ENCODE measurements at regions not wholly inside any gene's neighbourhood (a gene's known extent, or its start where the extent isn't known, plus 50 kb on each side); places are given as distances from the start of the nearest gene placed in this dataset.

DNA sequence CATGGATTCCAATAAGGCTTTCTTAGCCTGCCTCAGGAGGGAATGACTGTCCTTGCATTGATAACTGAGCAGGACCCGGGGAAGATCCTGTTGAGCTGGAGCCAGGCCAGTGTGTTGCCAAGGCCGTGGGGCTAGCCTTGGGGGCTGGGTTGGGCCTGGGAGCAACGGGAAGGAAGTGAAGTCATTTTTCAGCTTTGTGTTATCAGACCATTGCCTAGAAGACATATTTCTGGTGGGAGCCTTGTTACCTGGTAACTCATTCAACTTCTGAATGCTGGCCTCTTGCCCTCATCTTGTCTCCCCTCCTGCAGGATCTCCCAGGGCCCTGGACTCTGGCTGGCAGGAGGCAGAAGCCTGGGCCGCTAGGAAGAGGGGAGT lies 92.7 kb upstream of the MGAT5 start:
- H3K9me3 ChIP-seq (ENCODE audit: control insufficient read depth in 3 of 3, low read length in 3 of 3): no peaks in the 10 kb centered on the region
- H3K27me3 ChIP-seq (ENCODE audit: control insufficient read depth in 3 of 3, insufficient read depth in 3 of 3, low read length in 3 of 3): peaks cover 0 to 12% (median 4%) of the 10 kb centered on the region in 3 donors
- peaks cover 10 to 12% (median 12%) of the 10 kb centered on the region in 3 donors for H3K4me1 ChIP-seq (ENCODE audit: control insufficient read depth in 3 of 3, insufficient read depth in 3 of 3, low read length in 3 of 3)
- no peak overlapping the region for H3K9ac ChIP-seq (ENCODE audit: low read depth in 1 of 3, low read length in 3 of 3)
- no peak overlapping the region for H3K27ac ChIP-seq (ENCODE audit: low read depth, low read length)
- H3K4me3 ChIP-seq (ENCODE audit: low read length in 3 of 3): no peak overlapping the region
- no peaks in the 10 kb centered on the region for H3K36me3 ChIP-seq (ENCODE audit: control insufficient read depth in 3 of 3, insufficient read depth in 3 of 3, low read length in 3 of 3)

DNA sequence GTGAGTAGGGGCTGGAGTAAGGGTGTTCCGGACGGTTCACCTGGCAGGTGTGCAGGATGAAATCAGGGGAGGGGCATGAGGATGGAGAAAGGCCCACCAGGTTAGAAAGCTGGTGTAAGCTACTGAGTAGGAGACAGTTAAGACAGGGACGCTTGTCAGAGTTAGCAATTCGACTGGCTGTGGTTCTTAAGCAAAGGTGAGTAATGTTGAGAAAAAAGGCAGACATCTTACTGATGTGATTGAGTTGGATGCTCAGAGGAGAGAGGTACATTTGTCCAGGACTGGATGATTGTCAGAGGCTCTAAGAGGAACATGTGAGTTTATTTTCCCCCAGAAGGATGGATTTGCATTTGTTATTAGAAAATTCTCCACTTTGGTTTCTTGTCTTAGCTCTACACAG lies 90.5 kb upstream of the MGAT5 start:
- H3K27ac ChIP-seq (ENCODE audit: low read depth, low read length): no peak overlapping the region
- H3K9me3 ChIP-seq (ENCODE audit: control insufficient read depth in 3 of 3, low read length in 3 of 3): no peaks in the 10 kb centered on the region
- peaks cover 10 to 12% (median 11%) of the 10 kb centered on the region in 3 donors for H3K4me1 ChIP-seq (ENCODE audit: control insufficient read depth in 3 of 3, insufficient read depth in 3 of 3, low read length in 3 of 3)
- no peak overlapping the region for H3K9ac ChIP-seq (ENCODE audit: low read depth in 1 of 3, low read length in 3 of 3)
- no peak overlapping the region for H3K4me3 ChIP-seq (ENCODE audit: low read length in 3 of 3)
- H3K27me3 ChIP-seq (ENCODE audit: control insufficient read depth in 3 of 3, insufficient read depth in 3 of 3, low read length in 3 of 3): peaks cover 0 to 6% (median 4%) of the 10 kb centered on the region in 3 donors
- H3K36me3 ChIP-seq (ENCODE audit: control insufficient read depth in 3 of 3, insufficient read depth in 3 of 3, low read length in 3 of 3): no peaks in the 10 kb centered on the region

DNA sequence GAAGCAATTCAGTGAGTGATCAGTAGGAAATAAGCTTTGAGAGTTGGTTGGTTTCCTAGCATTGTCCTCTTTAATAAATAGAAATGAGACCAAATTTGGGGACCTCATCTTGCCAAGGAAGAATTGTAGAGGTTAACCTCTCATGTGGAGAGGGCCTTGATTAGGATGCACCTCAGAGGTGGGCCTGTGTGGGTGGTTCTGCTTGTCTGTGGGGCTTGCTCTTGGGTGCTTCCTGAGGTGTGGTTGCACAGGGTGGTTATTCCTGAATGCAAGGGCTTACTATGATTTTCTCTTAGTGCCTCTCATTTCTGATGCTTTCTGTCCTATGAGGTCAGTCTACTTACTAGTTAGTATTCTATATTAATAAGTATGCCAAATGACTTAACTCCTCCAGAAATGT lies 89.6 kb upstream of the MGAT5 start:
- H3K4me3 ChIP-seq (ENCODE audit: low read length in 3 of 3): no peak overlapping the region
- no peaks in the 10 kb centered on the region for H3K36me3 ChIP-seq (ENCODE audit: control insufficient read depth in 3 of 3, insufficient read depth in 3 of 3, low read length in 3 of 3)
- peaks cover 10 to 12% (median 11%) of the 10 kb centered on the region in 3 donors for H3K4me1 ChIP-seq (ENCODE audit: control insufficient read depth in 3 of 3, insufficient read depth in 3 of 3, low read length in 3 of 3)
- H3K9ac ChIP-seq (ENCODE audit: low read depth in 1 of 3, low read length in 3 of 3): no peak overlapping the region
- no peak overlapping the region for H3K27ac ChIP-seq (ENCODE audit: low read depth, low read length)
- H3K27me3 ChIP-seq (ENCODE audit: control insufficient read depth in 3 of 3, insufficient read depth in 3 of 3, low read length in 3 of 3): peaks cover 0 to 6% (median 4%) of the 10 kb centered on the region in 3 donors
- no peaks in the 10 kb centered on the region for H3K9me3 ChIP-seq (ENCODE audit: control insufficient read depth in 3 of 3, low read length in 3 of 3)

DNA sequence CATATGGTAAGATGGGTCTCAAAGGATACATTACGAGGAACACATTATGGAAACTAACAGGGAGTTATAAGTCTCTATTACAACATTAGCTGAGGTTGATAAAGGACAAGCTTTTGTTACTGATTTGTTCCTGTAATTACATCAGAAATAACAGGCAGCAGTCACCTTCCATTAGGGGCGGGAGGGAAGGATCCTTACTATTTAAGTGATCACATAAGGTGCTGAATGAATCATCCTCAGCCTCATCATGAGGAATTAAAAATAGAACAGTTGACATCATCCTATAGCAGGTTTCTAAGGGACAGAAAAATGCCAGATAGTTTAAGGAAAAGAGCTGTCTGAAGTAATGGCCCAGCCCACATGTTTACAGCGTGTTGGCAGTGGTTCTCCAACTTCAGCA lies 86.9 kb upstream of the MGAT5 start:
- Histone ChIP-seq H3K4me3 (ENCODE audit: low read length in 3 of 3) (no peak overlapping the region), H3K27ac (ENCODE audit: low read depth, low read length) (no peak overlapping the region), H3K4me1 (ENCODE audit: control insufficient read depth in 3 of 3, insufficient read depth in 3 of 3, low read length in 3 of 3) (no peaks in the 10 kb centered on the region), H3K27me3 (ENCODE audit: control insufficient read depth in 3 of 3, insufficient read depth in 3 of 3, low read length in 3 of 3) (no peaks in the 10 kb centered on the region), H3K36me3 (ENCODE audit: control insufficient read depth in 3 of 3, insufficient read depth in 3 of 3, low read length in 3 of 3) (no peaks in the 10 kb centered on the region), H3K9ac (ENCODE audit: low read depth in 1 of 3, low read length in 3 of 3) (no peak overlapping the region), H3K9me3 (ENCODE audit: control insufficient read depth in 3 of 3, low read length in 3 of 3) (no peaks in the 10 kb centered on the region)

DNA sequence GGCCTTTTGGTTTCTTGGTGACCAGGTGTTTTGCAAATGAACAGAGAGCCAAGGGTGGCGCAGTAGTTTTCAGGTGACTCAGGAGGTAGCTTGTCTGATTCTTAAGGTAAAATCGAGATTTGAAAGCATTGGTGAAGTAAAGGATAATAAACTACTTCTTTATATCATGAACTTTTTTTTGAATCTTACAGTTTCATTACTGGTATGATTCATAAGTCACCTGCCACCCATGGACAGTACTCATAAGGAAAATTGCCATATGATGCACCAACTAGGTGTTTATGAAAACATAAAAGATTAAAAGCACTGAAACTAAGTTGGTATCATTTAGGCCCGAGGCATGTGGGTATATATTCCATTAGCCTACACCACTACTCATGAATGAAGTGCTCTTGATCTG lies 84.1 kb upstream of the MGAT5 start:
- Histone ChIP-seq H3K27me3 (ENCODE audit: control insufficient read depth in 3 of 3, insufficient read depth in 3 of 3, low read length in 3 of 3) (no peaks in the 10 kb centered on the region), H3K27ac (ENCODE audit: low read depth, low read length) (no peak overlapping the region), H3K36me3 (ENCODE audit: control insufficient read depth in 3 of 3, insufficient read depth in 3 of 3, low read length in 3 of 3) (no peaks in the 10 kb centered on the region), H3K9ac (ENCODE audit: low read depth in 1 of 3, low read length in 3 of 3) (no peak overlapping the region), H3K4me1 (ENCODE audit: control insufficient read depth in 3 of 3, insufficient read depth in 3 of 3, low read length in 3 of 3) (peaks cover 15 to 20% (median 20%) of the 10 kb centered on the region in 3 donors), H3K4me3 (ENCODE audit: low read length in 3 of 3) (no peak overlapping the region), H3K9me3 (ENCODE audit: control insufficient read depth in 3 of 3, low read length in 3 of 3) (no peaks in the 10 kb centered on the region)

DNA sequence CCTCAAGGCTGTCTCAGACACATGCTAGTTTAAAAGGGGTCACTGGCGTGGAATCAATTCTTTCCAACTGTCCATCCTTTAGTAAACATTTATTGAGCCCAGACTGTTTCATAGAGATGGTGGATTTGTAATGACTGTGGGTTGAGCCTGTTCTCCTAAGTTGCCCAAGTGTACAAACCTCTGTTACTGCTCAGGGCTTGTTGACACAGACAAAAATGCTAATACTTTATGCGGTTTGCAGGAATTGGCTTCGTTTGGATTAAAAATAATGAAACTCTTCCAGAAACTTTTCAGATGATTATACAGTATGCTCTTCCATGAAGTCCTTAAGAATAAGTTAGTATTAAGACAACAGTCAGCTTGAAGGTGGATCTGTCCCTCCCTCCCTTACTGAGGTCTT lies 83.6 kb upstream of the MGAT5 start:
- Histone ChIP-seq H3K9me3 (ENCODE audit: control insufficient read depth in 3 of 3, low read length in 3 of 3) (no peaks in the 10 kb centered on the region), H3K4me1 (ENCODE audit: control insufficient read depth in 3 of 3, insufficient read depth in 3 of 3, low read length in 3 of 3) (peaks cover 17 to 22% (median 21%) of the 10 kb centered on the region in 3 donors), H3K27me3 (ENCODE audit: control insufficient read depth in 3 of 3, insufficient read depth in 3 of 3, low read length in 3 of 3) (no peaks in the 10 kb centered on the region), H3K4me3 (ENCODE audit: low read length in 3 of 3) (no peak overlapping the region), H3K9ac (ENCODE audit: low read depth in 1 of 3, low read length in 3 of 3) (no peak overlapping the region), H3K27ac (ENCODE audit: low read depth, low read length) (no peak overlapping the region), H3K36me3 (ENCODE audit: control insufficient read depth in 3 of 3, insufficient read depth in 3 of 3, low read length in 3 of 3) (no peaks in the 10 kb centered on the region)

DNA sequence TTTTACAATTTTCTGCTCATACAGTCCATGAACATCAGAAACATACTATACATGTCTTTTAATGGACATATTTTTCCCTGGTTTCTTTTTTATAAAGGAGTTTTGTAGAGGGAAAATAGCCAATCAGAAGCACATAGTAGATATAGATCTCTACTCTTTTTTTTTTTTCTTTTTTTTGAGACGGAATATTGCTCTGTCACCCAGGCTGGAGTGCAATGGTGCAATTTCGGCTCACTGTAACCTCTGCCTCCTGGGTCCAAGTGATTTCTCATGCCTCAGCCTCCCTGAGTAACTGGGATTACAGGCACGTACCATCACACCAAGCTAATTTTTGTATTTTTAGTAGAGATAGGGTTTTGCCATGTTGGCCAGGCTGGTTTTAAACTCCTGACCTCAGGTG lies 83.2 kb upstream of the MGAT5 start:
- H3K27me3 ChIP-seq (ENCODE audit: control insufficient read depth in 3 of 3, insufficient read depth in 3 of 3, low read length in 3 of 3): no peaks in the 10 kb centered on the region
- no peaks in the 10 kb centered on the region for H3K36me3 ChIP-seq (ENCODE audit: control insufficient read depth in 3 of 3, insufficient read depth in 3 of 3, low read length in 3 of 3)
- no peak overlapping the region for H3K9ac ChIP-seq (ENCODE audit: low read depth in 1 of 3, low read length in 3 of 3)
- no peak overlapping the region for H3K4me3 ChIP-seq (ENCODE audit: low read length in 3 of 3)
- peaks cover 17 to 22% (median 21%) of the 10 kb centered on the region in 3 donors for H3K4me1 ChIP-seq (ENCODE audit: control insufficient read depth in 3 of 3, insufficient read depth in 3 of 3, low read length in 3 of 3)
- H3K9me3 ChIP-seq (ENCODE audit: control insufficient read depth in 3 of 3, low read length in 3 of 3): no peaks in the 10 kb centered on the region
- no peak overlapping the region for H3K27ac ChIP-seq (ENCODE audit: low read depth, low read length)

DNA sequence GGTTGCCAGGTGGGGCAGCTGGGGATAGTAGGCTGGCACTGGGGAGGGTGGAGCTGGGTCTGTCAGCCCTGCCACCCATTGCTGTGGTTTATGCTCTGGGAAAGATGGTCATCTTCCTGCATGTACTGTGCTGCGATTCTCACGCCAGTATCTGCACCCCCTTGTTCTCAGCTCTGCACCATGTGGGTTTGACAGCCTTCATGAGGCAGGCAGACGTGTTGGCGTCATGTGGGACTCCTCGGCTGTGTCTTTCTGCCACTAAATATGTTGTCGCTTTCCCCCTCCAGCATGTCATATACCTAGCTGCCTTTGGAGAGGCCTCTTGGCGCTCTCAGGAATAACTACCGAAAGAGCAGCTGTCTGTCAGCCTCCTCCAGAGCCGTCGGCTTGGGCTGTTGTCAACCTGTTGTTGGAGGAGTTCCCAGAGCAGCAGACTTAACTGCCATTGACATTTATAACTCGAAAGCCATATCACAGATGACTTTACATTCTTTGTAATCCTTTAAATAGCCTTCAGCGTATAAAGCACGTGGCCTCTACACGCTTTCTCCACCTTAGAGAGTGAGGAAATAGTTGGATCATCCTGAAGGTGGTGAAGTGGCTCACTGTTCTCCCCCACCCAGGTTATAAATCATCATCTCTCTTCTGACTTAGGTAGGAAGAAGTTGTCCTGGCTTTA lies 80.4 kb upstream of the MGAT5 start:
- H3K27ac ChIP-seq (ENCODE audit: low read depth, low read length): peak overlapping the region; percentile 22
- peaks cover 17 to 22% (median 21%) of the 10 kb centered on the region in 3 donors for H3K4me1 ChIP-seq (ENCODE audit: control insufficient read depth in 3 of 3, insufficient read depth in 3 of 3, low read length in 3 of 3)

DNA sequence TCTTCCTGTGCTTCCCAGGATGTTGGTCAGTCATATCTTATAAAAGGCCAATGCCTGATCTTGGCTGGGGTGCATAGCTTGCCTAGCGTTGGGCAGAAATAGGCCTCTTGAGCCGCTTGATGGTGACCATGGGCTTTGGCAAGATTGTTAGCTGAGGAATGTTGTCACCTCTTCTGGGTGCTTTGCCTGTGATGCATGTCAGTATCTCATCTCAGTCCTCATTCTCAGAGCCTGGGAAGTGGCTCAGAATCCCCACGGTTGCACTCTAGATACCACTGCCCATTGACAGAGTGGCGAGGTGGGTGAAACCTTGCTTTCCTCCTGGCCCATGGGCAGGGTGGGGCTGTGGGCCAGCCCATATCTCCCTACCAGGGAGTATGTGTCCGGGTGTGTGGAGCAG lies 79.2 kb upstream of the MGAT5 start:
- H3K4me1 ChIP-seq (ENCODE audit: control insufficient read depth in 3 of 3, insufficient read depth in 3 of 3, low read length in 3 of 3): peaks cover 17 to 22% (median 21%) of the 10 kb centered on the region in 3 donors
- no peaks in the 10 kb centered on the region for H3K9me3 ChIP-seq (ENCODE audit: control insufficient read depth in 3 of 3, low read length in 3 of 3)
- H3K36me3 ChIP-seq (ENCODE audit: control insufficient read depth in 3 of 3, insufficient read depth in 3 of 3, low read length in 3 of 3): no peaks in the 10 kb centered on the region
- no peak overlapping the region for H3K9ac ChIP-seq (ENCODE audit: low read depth in 1 of 3, low read length in 3 of 3)
- H3K27me3 ChIP-seq (ENCODE audit: control insufficient read depth in 3 of 3, insufficient read depth in 3 of 3, low read length in 3 of 3): peaks cover 0 to 3% (median 0%) of the 10 kb centered on the region in 3 donors
- no peak overlapping the region for H3K27ac ChIP-seq (ENCODE audit: low read depth, low read length)
- no peak overlapping the region for H3K4me3 ChIP-seq (ENCODE audit: low read length in 3 of 3)

More for the DNA sequence above, 80.4 kb upstream of the MGAT5 start:
- Histone ChIP-seq H3K4me3 (ENCODE audit: low read length in 3 of 3) (peak overlapping the region in 1 of 3 donors; percentile 18), H3K9me3 (ENCODE audit: control insufficient read depth in 3 of 3, low read length in 3 of 3) (no peaks in the 10 kb centered on the region), H3K9ac (ENCODE audit: low read depth in 1 of 3, low read length in 3 of 3) (peak overlapping the region in 1 of 3 donors; percentile 11), H3K27me3 (ENCODE audit: control insufficient read depth in 3 of 3, insufficient read depth in 3 of 3, low read length in 3 of 3) (peaks cover 0 to 3% (median 0%) of the 10 kb centered on the region in 3 donors), H3K36me3 (ENCODE audit: control insufficient read depth in 3 of 3, insufficient read depth in 3 of 3, low read length in 3 of 3) (no peaks in the 10 kb centered on the region)

DNA sequence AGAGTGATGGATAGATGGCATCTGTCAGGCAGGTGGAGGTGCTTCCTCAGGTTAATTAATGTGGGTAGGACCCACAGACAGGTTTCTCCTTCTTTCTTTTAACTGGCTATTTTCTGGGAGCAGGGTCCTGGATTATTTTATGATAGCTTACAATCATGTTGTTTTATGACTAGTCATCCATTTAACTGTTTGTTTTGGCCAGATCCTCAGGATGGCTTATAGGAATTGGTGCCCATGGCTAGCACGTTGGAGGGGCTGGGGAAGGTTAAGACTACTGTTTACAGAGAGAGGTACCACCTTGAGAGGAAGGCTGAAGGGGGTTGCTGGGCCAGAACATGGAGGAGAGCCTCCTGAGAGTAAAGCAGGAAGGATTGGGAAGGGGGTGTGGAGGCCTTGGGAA lies 78.0 kb upstream of the MGAT5 start:
- Histone ChIP-seq H3K27me3 (ENCODE audit: control insufficient read depth in 3 of 3, insufficient read depth in 3 of 3, low read length in 3 of 3) (peaks cover 0 to 3% (median 0%) of the 10 kb centered on the region in 3 donors), H3K4me1 (ENCODE audit: control insufficient read depth in 3 of 3, insufficient read depth in 3 of 3, low read length in 3 of 3) (peaks cover 17 to 22% (median 21%) of the 10 kb centered on the region in 3 donors), H3K4me3 (ENCODE audit: low read length in 3 of 3) (no peak overlapping the region), H3K9ac (ENCODE audit: low read depth in 1 of 3, low read length in 3 of 3) (no peak overlapping the region), H3K27ac (ENCODE audit: low read depth, low read length) (no peak overlapping the region), H3K36me3 (ENCODE audit: control insufficient read depth in 3 of 3, insufficient read depth in 3 of 3, low read length in 3 of 3) (no peaks in the 10 kb centered on the region), H3K9me3 (ENCODE audit: control insufficient read depth in 3 of 3, low read length in 3 of 3) (no peaks in the 10 kb centered on the region)
